GM12864 (cell line): ENCODE measurements at regions not wholly inside any gene's neighbourhood (a gene's known extent, or its start where the extent isn't known, plus 50 kb on each side); places are given as distances from the start of the nearest gene placed in this dataset.
"Not testable (repeated sequence)": the region's sequence is repeated elsewhere in the genome, so short reads cannot be mapped to it uniquely, and the experiment has no call there.

Source experiments
- DNase-seq: peaks from one replicate; pipeline ENCODE4 v3.0.0-alpha.2; 2011; ENCODE audit warnings: low read depth
- H3K4me3 ChIP-seq: 2 replicates; pipeline ENCODE4 v1.5.1; 2011; ENCODE audit warnings: mild to moderate bottlenecking, low read depth, low read length, control low read depth
- TF ChIP-seq, protein P1 (sequence below): IDR thresholded peaks from 2 replicates; pipeline ENCODE4 v1.5.1; 2011; ENCODE audit warnings: low read depth, mild to moderate bottlenecking, moderate library complexity, low read length, control low read depth, inconsistent platforms; ENCODE audit errors: missing control alignments

DNA sequence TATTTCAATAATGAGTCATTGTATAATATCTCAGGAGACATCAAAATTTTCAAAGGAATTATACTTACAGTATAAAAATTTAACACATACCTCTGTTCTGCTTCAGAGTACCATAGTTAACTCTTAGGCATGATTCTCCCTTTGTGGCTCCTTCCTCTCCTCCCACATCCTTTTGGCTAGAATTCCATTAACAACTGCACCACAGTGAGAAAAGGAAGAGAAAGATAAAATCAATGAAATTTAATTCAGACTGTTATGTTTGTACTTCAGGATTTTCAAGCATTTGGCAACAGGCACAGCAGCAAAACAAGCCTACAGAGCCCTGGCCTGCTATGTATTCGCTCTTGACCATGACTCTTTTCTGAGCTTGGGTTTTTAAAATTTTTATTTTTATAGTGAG, 57.2 kb upstream of the SGIP1 start:
- TF ChIP-seq, protein P1, sequence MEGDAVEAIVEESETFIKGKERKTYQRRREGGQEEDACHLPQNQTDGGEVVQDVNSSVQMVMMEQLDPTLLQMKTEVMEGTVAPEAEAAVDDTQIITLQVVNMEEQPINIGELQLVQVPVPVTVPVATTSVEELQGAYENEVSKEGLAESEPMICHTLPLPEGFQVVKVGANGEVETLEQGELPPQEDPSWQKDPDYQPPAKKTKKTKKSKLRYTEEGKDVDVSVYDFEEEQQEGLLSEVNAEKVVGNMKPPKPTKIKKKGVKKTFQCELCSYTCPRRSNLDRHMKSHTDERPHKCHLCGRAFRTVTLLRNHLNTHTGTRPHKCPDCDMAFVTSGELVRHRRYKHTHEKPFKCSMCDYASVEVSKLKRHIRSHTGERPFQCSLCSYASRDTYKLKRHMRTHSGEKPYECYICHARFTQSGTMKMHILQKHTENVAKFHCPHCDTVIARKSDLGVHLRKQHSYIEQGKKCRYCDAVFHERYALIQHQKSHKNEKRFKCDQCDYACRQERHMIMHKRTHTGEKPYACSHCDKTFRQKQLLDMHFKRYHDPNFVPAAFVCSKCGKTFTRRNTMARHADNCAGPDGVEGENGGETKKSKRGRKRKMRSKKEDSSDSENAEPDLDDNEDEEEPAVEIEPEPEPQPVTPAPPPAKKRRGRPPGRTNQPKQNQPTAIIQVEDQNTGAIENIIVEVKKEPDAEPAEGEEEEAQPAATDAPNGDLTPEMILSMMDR: no peak
- no peak for DNase-seq
- H3K4me3 ChIP-seq: no peak overlapping the region

DNA sequence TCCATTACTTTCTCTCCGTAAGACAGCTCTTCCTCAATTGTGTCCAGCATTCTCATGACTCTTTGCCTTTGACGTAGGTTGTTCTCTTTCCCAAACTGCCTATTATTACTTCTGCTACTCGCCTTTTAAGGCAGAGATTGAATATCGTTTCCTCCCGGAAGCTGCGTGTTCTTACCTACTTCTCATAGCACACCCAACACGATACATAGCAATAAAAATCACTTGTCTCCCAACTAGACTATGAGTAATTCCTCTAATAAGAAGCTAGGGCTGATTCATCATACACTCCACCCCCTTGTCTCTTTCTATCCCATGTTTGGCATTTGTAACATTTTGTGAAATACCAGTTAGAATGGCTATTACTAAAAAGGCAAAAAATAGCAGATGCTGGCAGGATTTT, 55.8 kb upstream of the SGIP1 start:
- DNase-seq: no peak
- TF ChIP-seq, protein P1: no peak
- no peak overlapping the region for H3K4me3 ChIP-seq

- DNase-seq: no peak
- H3K4me3 ChIP-seq: no peak overlapping the region
- TF ChIP-seq, protein P1: no peak
Observed at GRCh38 chr1:66480162-66480561, 53.8 kb upstream of the SGIP1 start.

DNA sequence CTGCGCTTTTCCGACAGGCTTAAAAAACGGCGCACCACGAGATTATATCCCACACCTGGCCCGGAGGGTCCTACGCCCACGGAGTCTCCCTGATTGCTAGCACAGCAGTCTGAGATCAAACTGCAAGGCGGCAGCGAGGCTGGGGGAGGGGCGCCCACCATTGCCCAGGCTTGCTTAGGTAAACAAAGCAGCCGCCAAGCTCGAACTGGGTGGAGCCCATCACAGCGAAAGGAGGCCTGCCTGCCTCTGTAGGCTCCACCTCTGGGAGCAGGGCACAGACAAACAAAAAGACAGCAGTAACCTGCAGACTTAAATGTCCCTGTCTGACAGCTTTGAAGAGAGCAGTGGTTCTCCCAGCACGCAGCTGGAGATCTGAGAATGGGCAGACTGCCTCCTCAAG, 52.7 kb upstream of the SGIP1 start:
- H3K4me3 ChIP-seq, DNase-seq: not testable (repeated sequence)
